ENCODE measurements at regions not wholly inside any gene's neighbourhood (a gene's known extent, or its start where the extent isn't known, plus 50 kb on each side); places are given as distances from the start of the nearest gene placed in this dataset.

GRCh38 chr3:127391436-127392155 lies 103.8 kb upstream of the PRR20G start:
- Histone ChIP-seq H3K9ac (ENCODE audit: low read length) (no peak overlapping the region), H3K27me3 (ENCODE audit: control insufficient read depth, insufficient read depth, low read length) (no peaks in the 10 kb centered on the region), H3K4me1 (ENCODE audit: control insufficient read depth, insufficient read depth, low read length) (peaks cover 21% of the 10 kb centered on the region), H3K9me3 (ENCODE audit: control insufficient read depth, insufficient read depth, low read depth, low read length) (no peaks in the 10 kb centered on the region), H3K4me3 (ENCODE audit: low read depth, low read length) (no peak overlapping the region), H3K36me3 (ENCODE audit: control insufficient read depth, insufficient read depth, low read length) (no peaks in the 10 kb centered on the region), H3K27ac (ENCODE audit: low read depth, low read length) (no peak overlapping the region)

DNA sequence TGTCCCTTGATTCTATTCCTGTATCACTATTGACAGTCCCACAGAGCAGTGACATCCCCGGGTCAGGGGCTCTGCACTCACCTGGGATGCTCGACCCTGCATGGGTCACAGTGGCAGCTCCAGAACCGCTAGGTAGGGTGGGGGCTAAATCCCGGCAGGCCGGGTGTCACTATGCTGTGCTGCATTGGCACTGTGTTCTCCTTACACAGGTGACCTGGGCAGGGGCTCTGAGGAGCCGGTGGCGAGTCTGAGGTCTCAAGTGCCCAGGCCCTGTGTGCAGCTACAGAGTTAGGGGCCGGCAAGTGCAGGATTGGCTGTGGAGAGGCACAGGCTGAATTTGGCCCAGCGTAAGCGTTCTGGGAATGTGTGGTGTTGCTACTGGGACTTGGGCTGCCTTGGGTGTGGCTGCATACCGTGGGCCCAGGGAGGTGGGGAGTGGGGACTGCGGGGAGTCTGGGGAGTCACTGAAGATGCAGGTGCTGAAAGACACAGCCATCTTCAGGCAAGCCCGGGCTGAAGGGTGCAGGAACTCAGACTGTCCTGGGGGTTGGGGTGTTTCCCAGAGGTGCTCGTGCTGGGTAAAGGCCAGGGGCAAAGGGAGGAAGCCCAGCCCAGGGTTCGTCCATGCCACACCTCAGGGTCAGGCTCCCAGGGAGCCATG lies 102.6 kb upstream of the PRR20G start:
- no peak overlapping the region for H3K9ac ChIP-seq (ENCODE audit: low read length)
- H3K9me3 ChIP-seq (ENCODE audit: control insufficient read depth, insufficient read depth, low read depth, low read length) = no peaks in the 10 kb centered on the region
- H3K27me3 ChIP-seq (ENCODE audit: control insufficient read depth, insufficient read depth, low read length) = no peaks in the 10 kb centered on the region
- H3K4me3 ChIP-seq (ENCODE audit: low read depth, low read length) = no peak overlapping the region
- no peaks in the 10 kb centered on the region for H3K36me3 ChIP-seq (ENCODE audit: control insufficient read depth, insufficient read depth, low read length)
- no peak overlapping the region for H3K27ac ChIP-seq (ENCODE audit: low read depth, low read length)
- peaks cover 10% of the 10 kb centered on the region for H3K4me1 ChIP-seq (ENCODE audit: control insufficient read depth, insufficient read depth, low read length)

DNA sequence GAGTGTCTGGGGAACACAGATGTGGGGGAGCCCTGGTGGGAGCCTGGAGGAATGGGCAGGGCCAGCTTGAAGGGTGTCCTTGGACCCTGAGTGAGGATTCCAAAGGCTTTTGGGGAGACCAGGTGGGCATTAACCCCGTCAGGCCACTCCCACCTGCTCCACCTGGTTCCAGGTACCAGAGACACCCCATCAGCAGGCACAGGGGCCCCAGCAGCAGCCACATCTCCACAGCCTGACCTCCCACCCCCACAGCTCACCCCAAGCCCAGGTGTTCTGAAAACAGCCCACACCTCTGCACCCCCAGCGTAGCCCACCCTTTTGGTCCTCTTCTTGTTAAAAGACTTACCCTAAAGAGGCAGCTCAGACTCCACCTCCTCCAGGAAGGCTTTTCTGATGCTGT lies 102.1 kb upstream of the PRR20G start:
- no peak overlapping the region for H3K4me3 ChIP-seq (ENCODE audit: low read depth, low read length)

GRCh38 chr3:127389420-127389819 lies 101.6 kb upstream of the PRR20G start:
- Histone ChIP-seq H3K27me3 (ENCODE audit: control insufficient read depth, insufficient read depth, low read length) (no peaks in the 10 kb centered on the region), H3K4me3 (ENCODE audit: low read depth, low read length) (no peak overlapping the region), H3K27ac (ENCODE audit: low read depth, low read length) (no peak overlapping the region), H3K9ac (ENCODE audit: low read length) (no peak overlapping the region), H3K36me3 (ENCODE audit: control insufficient read depth, insufficient read depth, low read length) (no peaks in the 10 kb centered on the region), H3K9me3 (ENCODE audit: control insufficient read depth, insufficient read depth, low read depth, low read length) (no peaks in the 10 kb centered on the region), H3K4me1 (ENCODE audit: control insufficient read depth, insufficient read depth, low read length) (peaks cover 8% of the 10 kb centered on the region; the same call in 1 of the 2 replicates)

More for the DNA sequence above, 102.1 kb upstream of the PRR20G start:
- Histone ChIP-seq H3K9ac (ENCODE audit: low read length) (no peak overlapping the region), H3K9me3 (ENCODE audit: control insufficient read depth, insufficient read depth, low read depth, low read length) (no peaks in the 10 kb centered on the region), H3K4me1 (ENCODE audit: control insufficient read depth, insufficient read depth, low read length) (peaks cover 8% of the 10 kb centered on the region; the same call in 1 of the 2 replicates), H3K27me3 (ENCODE audit: control insufficient read depth, insufficient read depth, low read length) (no peaks in the 10 kb centered on the region), H3K27ac (ENCODE audit: low read depth, low read length) (no peak overlapping the region), H3K36me3 (ENCODE audit: control insufficient read depth, insufficient read depth, low read length) (no peaks in the 10 kb centered on the region)

DNA sequence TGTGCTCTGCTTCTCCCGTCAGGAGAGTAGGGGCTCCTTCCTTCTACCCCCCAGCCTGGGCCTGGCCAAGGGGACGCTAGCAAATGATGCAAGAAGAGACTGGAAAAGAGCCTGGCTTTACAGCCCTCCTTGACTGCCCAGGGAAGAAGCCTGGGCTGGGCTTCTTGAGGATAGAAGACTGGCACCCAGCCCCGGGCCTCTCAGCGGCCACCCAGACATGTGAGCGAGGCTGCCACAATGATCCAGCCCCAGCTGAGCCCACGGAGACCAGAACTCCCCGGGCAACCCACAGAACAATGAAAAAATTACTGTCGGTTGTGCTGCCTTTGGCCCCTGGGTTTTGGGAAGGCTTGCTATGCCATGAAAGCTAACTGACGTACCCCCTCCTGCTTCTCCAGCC lies 100.6 kb upstream of the PRR20G start:
- H3K9me3 ChIP-seq (ENCODE audit: control insufficient read depth, insufficient read depth, low read depth, low read length) = no peaks in the 10 kb centered on the region
- H3K36me3 ChIP-seq (ENCODE audit: control insufficient read depth, insufficient read depth, low read length) = no peaks in the 10 kb centered on the region
- no peak overlapping the region for H3K4me3 ChIP-seq (ENCODE audit: low read depth, low read length)
- H3K9ac ChIP-seq (ENCODE audit: low read length) = no peak overlapping the region
- H3K27me3 ChIP-seq (ENCODE audit: control insufficient read depth, insufficient read depth, low read length) = no peaks in the 10 kb centered on the region
- H3K27ac ChIP-seq (ENCODE audit: low read depth, low read length) = no peak overlapping the region
- peaks cover 8% of the 10 kb centered on the region; the same call in 1 of the 2 replicates for H3K4me1 ChIP-seq (ENCODE audit: control insufficient read depth, insufficient read depth, low read length)

DNA sequence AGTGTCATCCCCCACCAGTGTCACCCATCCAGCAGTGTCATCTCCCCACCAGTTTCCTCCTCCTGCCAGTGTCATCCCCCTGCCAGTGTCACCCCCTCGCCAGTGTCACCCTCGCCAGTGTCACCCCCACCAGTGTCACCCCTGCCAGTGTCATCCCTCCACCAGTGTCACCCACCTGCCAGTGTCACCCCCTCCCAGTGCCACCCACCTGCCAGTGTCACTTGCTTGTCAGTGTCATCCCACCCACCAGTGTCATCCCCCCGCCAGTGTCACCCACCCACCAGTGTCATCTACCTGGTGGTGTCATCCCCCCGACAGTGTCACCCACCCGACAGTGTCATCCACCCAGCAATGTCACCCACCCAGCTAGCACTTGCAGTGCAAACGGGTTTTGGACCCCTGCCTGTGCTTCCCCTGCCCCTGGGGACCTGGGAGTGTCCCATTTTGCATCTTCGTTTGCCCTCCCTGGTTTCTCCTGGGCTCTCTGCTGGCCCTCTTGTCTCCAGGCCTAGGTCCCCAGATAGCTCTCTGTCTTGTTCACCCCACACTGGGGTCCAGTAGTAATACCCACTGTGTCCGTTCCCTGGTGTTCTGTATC lies 99.8 kb upstream of the PRR20G start:
- H3K27me3 ChIP-seq (ENCODE audit: control insufficient read depth, insufficient read depth, low read length) = no peaks in the 10 kb centered on the region
- H3K36me3 ChIP-seq (ENCODE audit: control insufficient read depth, insufficient read depth, low read length) = no peaks in the 10 kb centered on the region
- no peaks in the 10 kb centered on the region for H3K9me3 ChIP-seq (ENCODE audit: control insufficient read depth, insufficient read depth, low read depth, low read length)
- H3K9ac ChIP-seq (ENCODE audit: low read length) = no peak overlapping the region
- no peak overlapping the region for H3K27ac ChIP-seq (ENCODE audit: low read depth, low read length)
- H3K4me3 ChIP-seq (ENCODE audit: low read depth, low read length) = no peak overlapping the region
- peaks cover 8% of the 10 kb centered on the region; the same call in 1 of the 2 replicates for H3K4me1 ChIP-seq (ENCODE audit: control insufficient read depth, insufficient read depth, low read length)

DNA sequence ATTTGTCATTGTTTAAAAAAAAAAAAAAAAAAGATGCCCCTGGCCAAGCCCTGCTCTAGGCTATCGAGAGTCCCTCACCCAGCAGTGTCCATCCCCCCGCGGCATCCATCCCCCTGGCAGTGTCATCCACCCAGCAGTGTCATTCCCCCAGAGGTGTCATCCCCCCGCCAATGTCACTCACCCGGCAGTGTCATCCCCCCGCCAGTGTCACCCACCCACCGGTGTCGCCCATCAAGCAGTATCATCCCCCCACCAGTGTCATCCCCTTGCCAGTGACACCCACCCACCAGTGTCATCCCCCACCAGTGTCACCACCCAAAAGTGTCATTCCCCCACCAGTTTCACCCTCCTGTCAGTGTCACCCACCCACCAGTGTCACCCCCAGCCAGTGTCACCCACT lies 99.3 kb upstream of the PRR20G start:
- Histone ChIP-seq H3K9me3 (ENCODE audit: control insufficient read depth, insufficient read depth, low read depth, low read length) (no peaks in the 10 kb centered on the region), H3K27me3 (ENCODE audit: control insufficient read depth, insufficient read depth, low read length) (no peaks in the 10 kb centered on the region), H3K36me3 (ENCODE audit: control insufficient read depth, insufficient read depth, low read length) (no peaks in the 10 kb centered on the region), H3K4me3 (ENCODE audit: low read depth, low read length) (no peak overlapping the region), H3K4me1 (ENCODE audit: control insufficient read depth, insufficient read depth, low read length) (peaks cover 8% of the 10 kb centered on the region; the same call in 1 of the 2 replicates), H3K27ac (ENCODE audit: low read depth, low read length) (no peak overlapping the region), H3K9ac (ENCODE audit: low read length) (no peak overlapping the region)

DNA sequence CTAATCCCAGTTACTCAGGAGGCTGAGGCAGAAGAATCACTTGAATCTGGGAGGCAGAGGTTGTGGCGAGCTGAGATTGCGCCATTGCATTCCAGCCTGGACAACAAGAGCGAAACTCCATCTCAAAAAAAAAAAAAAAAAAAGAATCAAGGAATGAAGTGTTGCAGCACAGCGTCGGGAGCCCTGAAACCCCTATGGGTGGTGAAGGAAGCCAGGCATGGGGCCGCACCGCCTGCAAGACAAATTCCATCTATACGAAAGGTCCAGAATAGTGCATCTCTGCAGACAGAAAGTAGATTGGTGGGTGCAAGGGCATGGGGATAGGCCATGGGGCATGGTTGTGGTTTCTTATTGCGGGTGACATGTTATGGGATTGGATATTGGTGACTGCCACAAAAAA lies 98.6 kb upstream of the PRR20G start:
- Histone ChIP-seq H3K27ac (ENCODE audit: low read depth, low read length) (no peak overlapping the region), H3K4me1 (ENCODE audit: control insufficient read depth, insufficient read depth, low read length) (peaks cover 8% of the 10 kb centered on the region; the same call in 1 of the 2 replicates), H3K9ac (ENCODE audit: low read length) (no peak overlapping the region), H3K36me3 (ENCODE audit: control insufficient read depth, insufficient read depth, low read length) (no peaks in the 10 kb centered on the region), H3K4me3 (ENCODE audit: low read depth, low read length) (no peak overlapping the region), H3K27me3 (ENCODE audit: control insufficient read depth, insufficient read depth, low read length) (no peaks in the 10 kb centered on the region), H3K9me3 (ENCODE audit: control insufficient read depth, insufficient read depth, low read depth, low read length) (no peaks in the 10 kb centered on the region; the same call in 1 of the 2 replicates)

- H3K9ac ChIP-seq (ENCODE audit: low read length) = no peak overlapping the region
- H3K4me3 ChIP-seq (ENCODE audit: low read depth, low read length) = no peak overlapping the region
- no peaks in the 10 kb centered on the region for H3K36me3 ChIP-seq (ENCODE audit: control insufficient read depth, insufficient read depth, low read length)
- no peak overlapping the region for H3K27ac ChIP-seq (ENCODE audit: low read depth, low read length)
- no peaks in the 10 kb centered on the region for H3K27me3 ChIP-seq (ENCODE audit: control insufficient read depth, insufficient read depth, low read length)
- H3K4me1 ChIP-seq (ENCODE audit: control insufficient read depth, insufficient read depth, low read length) = peaks cover 8% of the 10 kb centered on the region; the same call in 1 of the 2 replicates
- H3K9me3 ChIP-seq (ENCODE audit: control insufficient read depth, insufficient read depth, low read depth, low read length) = no peaks in the 10 kb centered on the region; the same call in 1 of the 2 replicates
These were observed 97.7 kb upstream of the PRR20G start for GRCh38 chr3:127385540-127385870.

- no peak overlapping the region for H3K4me3 ChIP-seq (ENCODE audit: low read depth, low read length)
- no peaks in the 10 kb centered on the region; the same call in 1 of the 2 replicates for H3K9me3 ChIP-seq (ENCODE audit: control insufficient read depth, insufficient read depth, low read depth, low read length)
- H3K9ac ChIP-seq (ENCODE audit: low read length) = no peak overlapping the region
- peaks cover 8% of the 10 kb centered on the region; the same call in 1 of the 2 replicates for H3K4me1 ChIP-seq (ENCODE audit: control insufficient read depth, insufficient read depth, low read length)
- no peaks in the 10 kb centered on the region for H3K27me3 ChIP-seq (ENCODE audit: control insufficient read depth, insufficient read depth, low read length)
- H3K36me3 ChIP-seq (ENCODE audit: control insufficient read depth, insufficient read depth, low read length) = no peaks in the 10 kb centered on the region
- H3K27ac ChIP-seq (ENCODE audit: low read depth, low read length) = no peak overlapping the region
These were observed 97.1 kb upstream of the PRR20G start for GRCh38 chr3:127384717-127385539.

Data from HUES6 (cell line).